WI38 (cell line): ENCODE measurements at regions not wholly inside any gene's neighbourhood (a gene's known extent, or its start where the extent isn't known, plus 50 kb on each side); places are given as distances from the start of the nearest gene placed in this dataset.

Experiments used
- H3K4me3 ChIP-seq: 2 replicates; pipeline ENCODE4 v1.5.1; 2011; ENCODE audit warnings: low read depth, mild to moderate bottlenecking, control low read depth, low read length
- TF ChIP-seq, protein P1 (sequence below): IDR thresholded peaks from 2 replicates; pipeline ENCODE4 v1.5.1; 2012; ENCODE audit warnings: low read depth, mild to moderate bottlenecking, control low read depth, low read length

DNA sequence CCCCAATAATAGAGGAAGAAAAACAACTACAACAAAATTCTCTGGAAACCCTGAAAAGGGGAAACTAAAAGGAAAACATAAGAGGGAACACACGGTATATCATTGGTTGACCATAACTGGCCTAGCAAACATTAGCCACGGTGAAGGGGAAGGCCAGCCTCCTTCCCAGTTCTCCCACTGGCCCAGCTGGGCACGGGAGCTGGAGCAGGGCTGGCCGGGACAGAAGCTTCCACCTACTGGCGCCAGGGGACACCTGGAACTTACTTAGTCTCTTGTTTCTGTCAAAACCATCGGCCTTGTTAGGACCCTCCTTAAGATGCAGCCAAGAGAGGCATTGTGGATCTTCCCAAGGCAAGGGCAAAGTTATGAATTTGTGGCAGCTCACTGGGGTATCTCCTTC is 56.1 kb upstream of the DLGAP1 start:
- no peak overlapping the region for H3K4me3 ChIP-seq
- TF ChIP-seq, protein P1, sequence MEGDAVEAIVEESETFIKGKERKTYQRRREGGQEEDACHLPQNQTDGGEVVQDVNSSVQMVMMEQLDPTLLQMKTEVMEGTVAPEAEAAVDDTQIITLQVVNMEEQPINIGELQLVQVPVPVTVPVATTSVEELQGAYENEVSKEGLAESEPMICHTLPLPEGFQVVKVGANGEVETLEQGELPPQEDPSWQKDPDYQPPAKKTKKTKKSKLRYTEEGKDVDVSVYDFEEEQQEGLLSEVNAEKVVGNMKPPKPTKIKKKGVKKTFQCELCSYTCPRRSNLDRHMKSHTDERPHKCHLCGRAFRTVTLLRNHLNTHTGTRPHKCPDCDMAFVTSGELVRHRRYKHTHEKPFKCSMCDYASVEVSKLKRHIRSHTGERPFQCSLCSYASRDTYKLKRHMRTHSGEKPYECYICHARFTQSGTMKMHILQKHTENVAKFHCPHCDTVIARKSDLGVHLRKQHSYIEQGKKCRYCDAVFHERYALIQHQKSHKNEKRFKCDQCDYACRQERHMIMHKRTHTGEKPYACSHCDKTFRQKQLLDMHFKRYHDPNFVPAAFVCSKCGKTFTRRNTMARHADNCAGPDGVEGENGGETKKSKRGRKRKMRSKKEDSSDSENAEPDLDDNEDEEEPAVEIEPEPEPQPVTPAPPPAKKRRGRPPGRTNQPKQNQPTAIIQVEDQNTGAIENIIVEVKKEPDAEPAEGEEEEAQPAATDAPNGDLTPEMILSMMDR: no peak

DNA sequence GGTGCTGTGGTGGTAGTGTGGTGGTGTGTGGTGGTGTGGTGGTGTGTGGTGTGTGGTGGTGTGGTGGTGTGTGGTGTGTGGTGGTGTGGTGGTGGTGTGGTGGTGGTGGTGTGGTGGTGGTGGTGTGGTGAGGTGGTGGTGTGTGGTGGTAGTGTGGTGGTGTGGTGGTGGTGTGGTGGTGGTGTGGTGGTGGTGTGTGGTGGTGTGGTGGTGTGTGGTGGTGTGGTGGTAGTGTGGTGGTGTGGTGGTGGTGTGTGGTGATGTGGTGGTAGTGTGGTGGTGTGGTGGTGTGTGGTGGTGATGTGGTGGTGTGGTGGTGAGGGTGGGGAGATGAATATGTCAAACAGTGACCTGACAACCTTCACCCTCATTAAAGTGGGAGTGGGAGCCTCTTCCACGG is 55.6 kb upstream of the DLGAP1 start:
- H3K4me3 ChIP-seq: no peak overlapping the region
- TF ChIP-seq, protein P1: no peak

DNA sequence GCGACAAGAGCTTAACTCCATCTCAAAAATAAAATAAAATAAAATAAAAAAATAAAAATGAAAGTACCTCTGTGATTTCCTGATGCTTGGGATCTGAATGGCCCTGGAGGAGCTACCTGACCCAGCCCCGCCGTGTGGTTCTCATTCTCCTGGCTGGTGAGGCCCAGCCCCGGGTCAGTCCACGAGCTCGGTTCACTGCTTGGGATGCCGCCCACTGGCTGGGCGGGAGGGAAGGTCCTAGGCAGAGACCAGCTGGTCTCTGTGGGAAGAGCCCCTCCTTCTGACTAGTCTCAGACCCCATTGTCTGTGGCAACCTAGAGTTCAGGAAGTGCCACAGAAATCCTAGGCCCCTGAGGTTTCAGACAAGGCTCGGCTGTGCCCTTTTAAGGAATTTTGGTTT is 55.1 kb upstream of the DLGAP1 start:
- TF ChIP-seq, protein P1: no peak
- no peak overlapping the region for H3K4me3 ChIP-seq
